HG03135 (cell line): ENCODE measurements at regions not wholly inside any gene's neighbourhood (a gene's known extent, or its start where the extent isn't known, plus 50 kb on each side); places are given as distances from the start of the nearest gene placed in this dataset.
"Not testable (repeated sequence)": the region's sequence is repeated elsewhere in the genome, so short reads cannot be mapped to it uniquely, and the experiment has no call there.

Experiments used
- ATAC-seq: cut with Tn5 transposase; IDR thresholded peaks from one replicate; pipeline ENCODE4 v1.9.1; 2021; ENCODE audit warnings: mild to moderate bottlenecking, moderate library complexity; ENCODE audit not compliant: unreplicated experiment

DNA sequence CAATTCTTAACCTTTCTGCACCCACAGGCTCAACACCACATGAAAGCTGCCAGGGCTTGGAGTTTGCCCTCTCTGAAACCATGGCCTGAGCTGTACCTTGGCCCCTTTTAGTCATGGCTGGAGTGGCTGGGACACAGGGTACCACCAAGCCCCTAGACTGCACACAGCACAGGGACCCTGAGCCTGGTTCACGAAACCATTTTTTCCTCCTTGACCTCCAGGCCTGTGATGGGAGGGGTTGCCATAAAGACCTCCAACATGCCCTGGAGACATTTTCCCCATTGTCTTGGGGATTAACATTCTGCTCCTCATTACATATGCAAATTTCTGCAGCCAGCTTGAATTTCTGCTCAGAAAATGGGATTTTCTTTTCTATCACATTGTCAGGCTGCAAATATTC, 113.4 kb downstream of the XPNPEP1 start:
- ATAC-seq = not testable (repeated sequence)

DNA sequence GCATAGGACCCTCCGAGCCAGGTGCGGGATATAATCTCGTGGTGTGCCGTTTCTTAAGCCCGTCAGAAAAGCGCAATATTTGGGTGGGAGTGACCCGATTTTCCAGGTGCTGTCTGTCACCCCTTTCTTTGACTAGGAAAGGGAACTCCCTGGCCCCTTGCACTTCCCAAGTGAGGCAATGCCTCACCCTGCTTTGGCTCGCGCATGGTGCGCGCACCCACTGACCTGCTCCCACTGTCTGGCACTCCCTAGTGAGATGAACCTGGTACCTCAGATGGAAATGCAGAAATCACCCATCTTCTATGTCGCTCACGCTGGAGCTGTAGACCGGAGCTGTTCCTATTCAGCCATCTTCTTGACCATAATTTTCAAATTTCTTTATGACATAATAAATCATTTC, 122.1 kb downstream of the XPNPEP1 start:
- ATAC-seq = not testable (repeated sequence)

- ATAC-seq = no peak
Measured at GRCh38 chr10:109790647-109791046, 132.7 kb downstream of the XPNPEP1 start.

- no peak for ATAC-seq
Measured at GRCh38 chr10:109784236-109784635, 139.1 kb downstream of the XPNPEP1 start.

DNA sequence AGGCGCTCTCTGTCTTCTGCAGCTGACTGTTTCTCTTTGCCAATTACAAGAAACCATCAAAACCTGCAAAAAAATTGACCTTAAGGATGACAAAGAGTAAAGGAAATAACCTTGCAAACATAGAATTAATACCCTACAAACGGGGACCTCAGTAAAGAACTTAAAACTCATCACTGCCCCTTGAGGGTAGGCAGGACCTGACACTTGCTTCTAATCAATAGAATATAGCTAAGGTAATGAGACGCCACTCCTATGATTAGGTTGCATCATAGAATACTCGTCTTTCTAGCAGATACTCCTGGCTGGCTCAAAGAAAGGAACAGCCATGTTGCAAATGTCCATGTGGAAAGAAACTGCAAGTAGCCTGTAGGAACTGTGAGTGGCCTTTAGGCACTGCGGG, 140.0 kb downstream of the XPNPEP1 start:
- no peak for ATAC-seq

GRCh38 chr10:109780997-109781396, 142.3 kb downstream of the XPNPEP1 start:
- no peak for ATAC-seq

DNA sequence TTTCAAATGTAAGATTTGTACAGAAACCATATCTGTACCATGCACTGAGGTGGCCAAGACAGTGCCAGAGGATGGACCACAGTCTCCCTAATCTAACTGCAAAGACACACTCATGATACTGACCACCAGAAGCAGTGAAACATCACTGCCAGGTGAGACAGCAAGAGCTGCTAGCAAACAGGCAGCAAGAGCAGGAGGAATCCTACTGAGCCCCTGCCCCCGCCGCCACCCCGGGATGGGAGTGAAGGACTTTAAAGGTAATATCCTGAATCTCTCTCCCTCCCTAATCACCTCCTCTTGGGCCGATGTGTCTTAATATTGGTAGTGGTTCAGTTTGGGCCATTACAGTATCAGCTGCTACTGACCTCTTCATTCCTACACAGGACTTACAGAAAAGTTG, 144.3 kb downstream of the XPNPEP1 start:
- ATAC-seq = no peak

DNA sequence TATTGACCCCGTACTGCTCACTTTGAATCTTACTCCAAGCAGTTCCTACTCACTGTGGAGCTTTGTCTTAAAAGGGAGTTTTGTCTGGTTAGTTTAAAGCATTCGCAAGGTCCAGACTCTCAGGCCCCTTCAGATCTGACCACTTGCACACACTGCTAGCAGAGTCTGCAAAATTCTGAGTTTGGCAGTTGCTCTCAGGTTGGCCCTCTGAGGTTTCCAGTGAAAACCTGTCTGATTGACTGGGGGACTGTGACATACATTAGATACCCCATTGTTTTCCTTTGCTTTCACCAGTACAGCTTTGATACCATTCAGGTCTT, 149.2 kb downstream of the XPNPEP1 start:
- no peak for ATAC-seq

GRCh38 chr10:109773288-109774120, 149.8 kb downstream of the XPNPEP1 start:
- ATAC-seq = no peak

GRCh38 chr10:109770663-109771062, 152.6 kb downstream of the XPNPEP1 start:
- ATAC-seq = no peak

DNA sequence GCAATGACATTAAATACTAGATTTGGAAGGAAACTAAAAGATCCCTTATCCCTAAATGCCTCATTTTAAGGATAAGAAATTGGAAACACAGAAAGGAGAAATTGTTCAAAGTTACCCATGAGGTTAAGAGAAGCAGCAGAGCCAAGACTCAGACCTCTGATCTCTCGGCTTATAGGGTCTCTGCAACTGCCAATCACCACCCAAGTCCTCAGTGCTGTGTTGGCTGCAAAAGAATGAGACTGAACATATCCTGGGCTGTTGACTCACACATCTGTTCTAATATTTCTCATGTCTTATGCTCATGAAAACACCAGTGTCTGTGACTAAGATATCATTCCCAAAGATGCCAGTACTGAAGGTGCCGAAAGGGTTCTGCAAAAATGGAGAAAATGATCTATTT, 153.3 kb downstream of the XPNPEP1 start:
- no peak for ATAC-seq

DNA sequence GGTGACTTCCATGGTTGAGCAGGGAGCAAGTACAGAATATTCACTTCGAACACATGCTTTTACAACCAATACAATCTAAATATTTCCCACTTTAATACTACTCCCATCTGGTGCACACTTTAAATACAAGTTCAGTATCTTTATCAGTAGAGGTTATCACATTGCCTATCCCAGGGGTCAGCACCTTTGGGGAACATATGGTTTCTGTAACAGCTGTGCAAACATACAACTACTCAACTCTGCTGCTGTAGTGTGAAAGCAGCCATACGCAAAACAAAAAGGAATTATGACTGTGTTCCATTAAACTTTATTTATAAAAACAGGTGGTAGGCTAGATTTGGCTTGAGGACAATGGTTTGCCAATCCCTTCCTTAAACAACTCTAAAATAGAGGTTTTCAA, 157.5 kb downstream of the XPNPEP1 start:
- no peak for ATAC-seq

- no peak for ATAC-seq
Measured at GRCh38 chr10:109762555-109762954, 160.8 kb downstream of the XPNPEP1 start.

DNA sequence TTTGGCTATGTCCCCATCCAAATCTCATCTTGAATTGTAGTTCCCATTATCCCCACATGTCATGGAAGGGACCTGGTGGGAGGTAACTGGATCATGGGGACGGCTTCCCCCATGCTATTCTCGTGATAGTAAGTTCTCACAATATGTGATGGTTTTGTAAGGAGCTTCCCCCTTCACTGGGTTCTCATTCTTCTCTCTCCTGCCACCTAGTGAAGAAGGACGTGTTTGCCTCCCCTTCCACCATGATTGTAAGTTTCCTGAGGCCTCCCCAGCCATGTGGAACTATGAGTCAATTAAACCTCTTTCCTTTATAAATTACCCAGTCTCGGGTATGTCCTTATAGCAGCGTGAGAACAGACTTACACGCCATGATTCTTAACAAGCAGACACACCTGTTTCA, 165.6 kb downstream of the XPNPEP1 start:
- not testable (repeated sequence) for ATAC-seq

- no peak for ATAC-seq
Measured at GRCh38 chr10:109746861-109747260, 176.4 kb downstream of the XPNPEP1 start.

DNA sequence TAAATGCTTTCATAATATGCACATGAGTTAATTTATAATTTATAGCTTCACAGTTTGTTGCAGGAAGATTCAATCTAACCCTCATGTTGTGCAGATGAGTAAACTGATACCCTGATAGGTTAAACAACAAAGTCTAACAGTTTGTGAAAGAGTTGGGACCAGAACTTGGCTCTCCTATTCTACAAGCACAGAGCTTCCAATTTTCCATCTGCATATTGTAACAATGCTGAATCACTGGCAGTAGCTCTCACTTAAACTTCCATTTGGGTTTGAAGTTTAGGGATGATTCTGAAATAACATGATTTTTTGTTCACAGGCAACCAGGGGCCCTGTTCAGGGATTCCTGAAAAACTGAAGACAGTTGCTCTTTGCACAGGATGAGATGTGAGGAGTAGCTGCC, 179.3 kb downstream of the XPNPEP1 start:
- ATAC-seq = no peak

DNA sequence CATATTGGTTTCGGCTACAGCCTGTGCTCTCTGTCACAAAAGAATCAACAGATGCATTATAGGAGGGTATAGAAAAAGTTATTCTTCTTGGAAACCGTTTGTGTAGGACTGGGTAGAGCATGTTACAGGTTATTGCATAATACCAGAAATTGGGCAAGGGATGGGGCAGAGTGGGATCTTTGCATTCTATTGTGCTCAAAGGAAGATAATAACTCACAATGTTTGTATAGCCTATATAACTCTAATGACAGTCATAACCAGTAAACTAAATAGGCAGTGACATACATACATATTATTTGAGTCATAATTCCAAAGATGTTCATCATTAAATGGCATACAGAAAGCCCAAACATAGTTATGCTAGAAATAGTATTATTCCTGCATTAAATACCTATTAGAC, 179.7 kb downstream of the XPNPEP1 start:
- no peak for ATAC-seq

- no peak for ATAC-seq
Measured at GRCh38 chr10:109743146-109743545, 180.2 kb downstream of the XPNPEP1 start.

GRCh38 chr10:109741712-109742111, 181.6 kb downstream of the XPNPEP1 start:
- no peak for ATAC-seq

DNA sequence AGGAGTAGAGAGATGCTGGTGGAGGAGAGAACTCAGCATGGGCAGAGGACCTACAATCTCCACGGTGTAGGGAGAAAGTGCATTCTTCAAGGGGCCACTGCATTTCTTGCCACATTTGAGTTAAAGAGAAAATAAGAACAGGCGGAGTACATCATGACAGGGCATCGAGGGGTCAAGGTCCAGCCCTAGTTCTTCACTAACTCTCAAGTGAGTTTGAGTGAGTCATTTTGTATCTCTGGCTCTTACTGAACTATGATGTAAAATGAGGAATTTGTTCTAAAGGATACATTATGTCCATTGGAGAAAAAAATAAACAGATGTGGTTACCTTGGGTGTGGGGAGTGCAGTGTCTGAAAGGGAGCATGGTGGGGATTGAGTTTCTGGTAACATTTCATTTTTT, 182.9 kb downstream of the XPNPEP1 start:
- ATAC-seq = no peak

DNA sequence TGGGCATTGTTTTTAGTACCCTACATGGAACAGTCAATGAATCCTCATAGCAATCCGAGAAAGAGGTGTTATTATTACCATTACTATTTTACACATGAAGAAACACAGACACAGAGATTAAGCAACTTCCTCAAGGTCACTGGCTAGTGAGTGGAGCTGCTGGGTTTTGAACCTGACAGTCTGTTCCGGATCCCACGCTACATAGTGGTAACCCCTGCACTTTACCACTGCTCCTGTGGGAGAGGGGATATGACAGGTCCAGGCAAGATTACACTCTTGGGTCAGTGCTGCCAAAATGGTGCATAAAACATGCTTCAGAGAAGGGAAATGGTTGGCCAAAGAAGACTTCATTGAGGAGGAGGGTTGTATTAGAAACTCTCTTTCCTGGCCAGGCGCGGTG, 185.7 kb downstream of the XPNPEP1 start:
- no peak for ATAC-seq

GRCh38 chr10:109737009-109737408, 186.3 kb downstream of the XPNPEP1 start:
- ATAC-seq = no peak

DNA sequence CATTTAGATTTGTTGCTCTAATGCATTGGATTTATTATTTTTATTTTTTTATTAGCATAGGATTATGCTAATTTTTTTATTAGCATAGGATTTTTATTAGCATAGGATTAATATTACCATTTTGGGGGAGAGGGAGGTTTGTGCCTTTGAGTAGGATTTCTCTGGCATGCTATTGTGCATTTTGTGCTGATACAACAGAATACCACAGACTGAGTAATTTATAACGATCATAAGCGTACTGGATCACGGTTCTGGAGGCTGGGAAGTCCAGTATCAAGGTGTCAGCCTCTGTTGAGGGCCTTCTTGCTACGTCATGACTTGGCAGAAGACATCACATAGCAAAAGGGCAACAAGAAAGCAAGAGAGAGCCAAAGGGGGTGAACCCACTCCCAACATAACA, 187.5 kb downstream of the XPNPEP1 start:
- no peak for ATAC-seq
